Bronchial epithelial cell (primary cell): ENCODE measurements at regions not wholly inside any gene's neighbourhood (a gene's known extent, or its start where the extent isn't known, plus 50 kb on each side); places are given as distances from the start of the nearest gene placed in this dataset.

ENCODE experiments used
- DNase-seq: peaks from one replicate; pipeline ENCODE4 v3.0.0-alpha.2; 2010; ENCODE audit warnings: low read depth
- FAIRE-seq: peaks from 2 replicates; lab custom pipeline; 2011; peaks lifted over from hg19 to GRCh38; lab: Jason Lieb, UNC
- H3K27me3 ChIP-seq: 2 replicates; pipeline ENCODE4 v1.5.1; 2011; ENCODE audit warnings: low read length; ENCODE audit not compliant: control insufficient read depth, insufficient read depth
- H3K36me3 ChIP-seq: 2 replicates; pipeline ENCODE4 v1.5.1; 2011; ENCODE audit warnings: low read length; ENCODE audit not compliant: control insufficient read depth, insufficient read depth
- H3K4me3 ChIP-seq: 2 replicates; pipeline ENCODE4 v1.5.1; 2011; ENCODE audit warnings: mild to moderate bottlenecking, low read depth, low read length, control low read depth
- CTCF ChIP-seq: IDR thresholded peaks from 2 replicates; pipeline ENCODE4 v1.5.1; 2011; ENCODE audit warnings: mild to moderate bottlenecking, moderate library complexity, low read length, control low read depth, inconsistent platforms; ENCODE audit not compliant: insufficient read depth, severe bottlenecking

GRCh38 chr4:152248347-152248746 lies 287.5 kb downstream of the FBXW7 start:
- no peak for DNase-seq
- H3K4me3 ChIP-seq = no peak overlapping the region
- H3K27me3 ChIP-seq = no peaks in the 10 kb centered on the region
- no peak for FAIRE-seq
- no peak for TF ChIP-seq CTCF
- H3K36me3 ChIP-seq = no peaks in the 10 kb centered on the region

- DNase-seq = no peak
These were observed 288.5 kb downstream of the FBXW7 start for GRCh38 chr4:152247271-152247975.

GRCh38 chr4:152246659-152247058 lies 289.2 kb downstream of the FBXW7 start:
- FAIRE-seq = peak; percentile 66
- no peak for TF ChIP-seq CTCF
- no peak for DNase-seq
- no peak overlapping the region for H3K4me3 ChIP-seq
- no peaks in the 10 kb centered on the region for H3K27me3 ChIP-seq
- H3K36me3 ChIP-seq = no peaks in the 10 kb centered on the region

More at GRCh38 chr4:152247271-152247975, 288.5 kb downstream of the FBXW7 start:
- H3K4me3 ChIP-seq = no peak overlapping the region
- H3K27me3 ChIP-seq = no peaks in the 10 kb centered on the region
- FAIRE-seq = no peak
- H3K36me3 ChIP-seq = no peaks in the 10 kb centered on the region
- no peak for TF ChIP-seq CTCF

GRCh38 chr4:152245680-152246079 lies 290.2 kb downstream of the FBXW7 start:
- Histone ChIP-seq H3K36me3 (no peaks in the 10 kb centered on the region), H3K4me3 (no peak overlapping the region), H3K27me3 (no peaks in the 10 kb centered on the region)
- DNase-seq (no peak), FAIRE-seq (no peak)
- no peak for TF ChIP-seq CTCF

GRCh38 chr4:152244659-152245058 lies 291.2 kb downstream of the FBXW7 start:
- Histone ChIP-seq H3K27me3 (no peaks in the 10 kb centered on the region), H3K4me3 (no peak overlapping the region), H3K36me3 (no peaks in the 10 kb centered on the region)
- TF ChIP-seq CTCF = no peak
- no peak for FAIRE-seq
- no peak for DNase-seq
